ENCODE measurements at regions not wholly inside any gene's neighbourhood (a gene's known extent, or its start where the extent isn't known, plus 50 kb on each side); places are given as distances from the start of the nearest gene placed in this dataset.

DNA sequence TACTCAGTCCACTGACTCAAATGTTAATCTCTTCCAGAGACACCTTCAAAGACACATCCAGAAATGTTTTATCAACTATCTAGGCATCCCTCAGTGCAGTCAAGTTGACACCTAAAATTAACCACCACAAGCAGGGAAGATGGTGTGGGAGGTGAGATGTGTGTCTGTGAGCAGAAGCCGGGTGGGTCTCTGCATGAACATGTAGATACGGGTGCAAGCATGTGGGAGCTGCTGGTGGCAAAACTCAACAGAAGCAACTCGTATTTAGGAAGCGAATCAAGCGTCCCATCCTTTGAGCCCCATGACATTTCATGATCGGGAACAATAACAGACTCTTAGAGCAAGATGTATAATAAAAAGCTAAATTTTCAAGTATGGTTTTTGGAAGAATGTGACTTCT is 110.0 kb upstream of the C14orf180 start:
- no peak overlapping the region for H3K9ac ChIP-seq (ENCODE audit: low read depth, low read length)
- ATAC-seq (ENCODE audit: insufficient read depth, low read depth) (no peak), DNase-seq (no peak)
- TF ChIP-seq, protein P1, sequence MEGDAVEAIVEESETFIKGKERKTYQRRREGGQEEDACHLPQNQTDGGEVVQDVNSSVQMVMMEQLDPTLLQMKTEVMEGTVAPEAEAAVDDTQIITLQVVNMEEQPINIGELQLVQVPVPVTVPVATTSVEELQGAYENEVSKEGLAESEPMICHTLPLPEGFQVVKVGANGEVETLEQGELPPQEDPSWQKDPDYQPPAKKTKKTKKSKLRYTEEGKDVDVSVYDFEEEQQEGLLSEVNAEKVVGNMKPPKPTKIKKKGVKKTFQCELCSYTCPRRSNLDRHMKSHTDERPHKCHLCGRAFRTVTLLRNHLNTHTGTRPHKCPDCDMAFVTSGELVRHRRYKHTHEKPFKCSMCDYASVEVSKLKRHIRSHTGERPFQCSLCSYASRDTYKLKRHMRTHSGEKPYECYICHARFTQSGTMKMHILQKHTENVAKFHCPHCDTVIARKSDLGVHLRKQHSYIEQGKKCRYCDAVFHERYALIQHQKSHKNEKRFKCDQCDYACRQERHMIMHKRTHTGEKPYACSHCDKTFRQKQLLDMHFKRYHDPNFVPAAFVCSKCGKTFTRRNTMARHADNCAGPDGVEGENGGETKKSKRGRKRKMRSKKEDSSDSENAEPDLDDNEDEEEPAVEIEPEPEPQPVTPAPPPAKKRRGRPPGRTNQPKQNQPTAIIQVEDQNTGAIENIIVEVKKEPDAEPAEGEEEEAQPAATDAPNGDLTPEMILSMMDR (IDR thresholded peaks at IDR 0.05; ENCODE audit: borderline replicate concordance, extremely low read depth, low read length, poor library complexity, severe bottlenecking) = no peak
- no peak for TF ChIP-seq EZH2 (IDR thresholded peaks at IDR 0.05; ENCODE audit: borderline replicate concordance, low read depth, low read length, severe bottlenecking)
- no peak overlapping the region for H3K4me2 ChIP-seq (ENCODE audit: insufficient read depth, low read length)
- H3K4me3 ChIP-seq (ENCODE audit: low read depth in 1 of 2, low read length in 2 of 2) = no peak overlapping the region
- H3K79me2 ChIP-seq (ENCODE audit: insufficient read depth, low read length) = no peaks in the 10 kb centered on the region
- H4K20me1 ChIP-seq (ENCODE audit: insufficient read depth, low read length) = no peaks in the 10 kb centered on the region
- no peaks in the 10 kb centered on the region for H3K4me1 ChIP-seq (ENCODE audit: insufficient read depth, low read length)
- no peaks in the 10 kb centered on the region for H3K27me3 ChIP-seq (ENCODE audit: insufficient read depth, low read length, poor library complexity)
- no peaks in the 10 kb centered on the region for H3K9me3 ChIP-seq (ENCODE audit: insufficient read depth, low read length, severe bottlenecking)
- no peak overlapping the region for H3K27ac ChIP-seq (ENCODE audit: low read length)
- H3K36me3 ChIP-seq (ENCODE audit: insufficient read depth, low read length) = no peaks in the 10 kb centered on the region
- H2AFZ ChIP-seq (ENCODE audit: low read depth, low read length) = no peak overlapping the region

DNA sequence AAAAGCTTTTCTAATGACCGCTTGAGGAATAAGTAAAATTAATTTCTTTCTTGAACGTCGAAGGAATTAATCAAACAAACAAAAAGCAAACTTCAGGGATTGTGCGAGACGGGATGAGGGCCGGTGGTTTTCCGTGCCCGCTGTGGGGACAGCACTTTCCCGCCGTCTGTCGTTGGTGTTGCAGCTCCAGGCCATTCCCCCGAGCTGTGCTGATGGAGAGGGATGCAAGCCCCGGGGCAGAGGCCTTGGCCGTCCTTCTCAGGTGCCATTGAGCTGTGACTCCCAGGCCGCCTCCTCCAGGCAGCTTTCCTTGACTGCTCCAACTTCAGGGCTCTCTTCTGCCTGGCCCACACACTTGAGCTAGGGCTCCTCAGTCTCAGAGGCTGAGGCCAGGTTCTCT is 109.0 kb upstream of the C14orf180 start:
- Histone ChIP-seq H3K27ac (ENCODE audit: low read length) (no peak overlapping the region), H3K79me2 (ENCODE audit: insufficient read depth, low read length) (no peaks in the 10 kb centered on the region), H3K27me3 (ENCODE audit: insufficient read depth, low read length, poor library complexity) (no peaks in the 10 kb centered on the region), H2AFZ (ENCODE audit: low read depth, low read length) (no peak overlapping the region), H3K9ac (ENCODE audit: low read depth, low read length) (no peak overlapping the region), H3K36me3 (ENCODE audit: insufficient read depth, low read length) (no peaks in the 10 kb centered on the region), H3K4me1 (ENCODE audit: insufficient read depth, low read length) (no peaks in the 10 kb centered on the region), H3K4me3 (ENCODE audit: low read depth in 1 of 2, low read length in 2 of 2) (no peak overlapping the region), H4K20me1 (ENCODE audit: insufficient read depth, low read length) (no peaks in the 10 kb centered on the region), H3K4me2 (ENCODE audit: insufficient read depth, low read length) (no peak overlapping the region), H3K9me3 (ENCODE audit: insufficient read depth, low read length, severe bottlenecking) (no peaks in the 10 kb centered on the region)
- DNase-seq = no peak
- no peak for ATAC-seq (ENCODE audit: insufficient read depth, low read depth)
- no peak for TF ChIP-seq EZH2 (IDR thresholded peaks at IDR 0.05; ENCODE audit: borderline replicate concordance, low read depth, low read length, severe bottlenecking)
- TF ChIP-seq, protein P1 (IDR thresholded peaks at IDR 0.05; ENCODE audit: borderline replicate concordance, extremely low read depth, low read length, poor library complexity, severe bottlenecking) = no peak

DNA sequence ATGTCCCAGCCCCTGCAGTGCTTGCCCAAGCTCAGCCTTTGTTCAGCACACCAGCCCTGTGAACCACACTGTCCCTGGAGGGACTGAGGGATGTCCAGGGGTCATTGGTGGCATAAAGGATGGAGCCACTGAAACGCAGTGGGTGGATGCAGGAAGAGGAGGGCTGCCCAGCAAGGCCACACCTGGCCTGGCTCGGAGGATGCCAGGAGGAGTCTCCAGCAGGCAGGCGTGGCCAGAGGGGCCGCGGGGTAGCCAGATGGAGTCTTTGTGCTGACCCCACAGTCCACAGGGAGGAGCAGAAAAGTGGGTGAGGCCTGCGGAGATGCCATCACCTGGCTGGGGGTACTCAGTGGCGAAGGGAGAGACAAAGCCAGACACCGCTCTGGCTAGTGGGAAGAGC is 108.5 kb upstream of the C14orf180 start:
- DNase-seq (no peak), ATAC-seq (ENCODE audit: insufficient read depth, low read depth) (no peak)
- H3K4me3 ChIP-seq (ENCODE audit: low read depth in 1 of 2, low read length in 2 of 2) = no peak overlapping the region
- no peaks in the 10 kb centered on the region for H3K79me2 ChIP-seq (ENCODE audit: insufficient read depth, low read length)
- no peaks in the 10 kb centered on the region for H3K27me3 ChIP-seq (ENCODE audit: insufficient read depth, low read length, poor library complexity)
- H3K9ac ChIP-seq (ENCODE audit: low read depth, low read length) = no peak overlapping the region
- H3K4me1 ChIP-seq (ENCODE audit: insufficient read depth, low read length) = no peaks in the 10 kb centered on the region
- no peak for TF ChIP-seq EZH2 (IDR thresholded peaks at IDR 0.05; ENCODE audit: borderline replicate concordance, low read depth, low read length, severe bottlenecking)
- TF ChIP-seq, protein P1 (IDR thresholded peaks at IDR 0.05; ENCODE audit: borderline replicate concordance, extremely low read depth, low read length, poor library complexity, severe bottlenecking) = no peak
- no peaks in the 10 kb centered on the region for H3K36me3 ChIP-seq (ENCODE audit: insufficient read depth, low read length)
- H4K20me1 ChIP-seq (ENCODE audit: insufficient read depth, low read length) = no peaks in the 10 kb centered on the region
- H3K9me3 ChIP-seq (ENCODE audit: insufficient read depth, low read length, severe bottlenecking) = no peaks in the 10 kb centered on the region
- H3K27ac ChIP-seq (ENCODE audit: low read length) = no peak overlapping the region
- no peak overlapping the region for H3K4me2 ChIP-seq (ENCODE audit: insufficient read depth, low read length)
- H2AFZ ChIP-seq (ENCODE audit: low read depth, low read length) = no peak overlapping the region

DNA sequence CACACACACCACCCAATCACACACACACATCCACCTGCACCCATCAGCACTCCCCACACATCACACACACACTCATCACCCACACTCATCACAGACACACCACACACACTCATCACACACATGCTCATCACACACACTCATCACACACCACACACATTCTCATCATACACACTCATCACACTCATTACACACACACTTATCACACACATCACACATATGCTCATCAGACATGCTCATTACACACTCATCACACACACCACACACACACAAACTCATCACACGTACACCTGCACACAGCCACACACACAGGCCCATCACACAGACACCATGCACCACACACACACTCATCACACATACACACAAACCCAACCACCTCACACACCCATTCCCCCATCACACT is 107.5 kb upstream of the C14orf180 start:
- H3K27me3 ChIP-seq (ENCODE audit: insufficient read depth, low read length, poor library complexity) = no peaks in the 10 kb centered on the region
- no peak overlapping the region for H3K27ac ChIP-seq (ENCODE audit: low read length)
- no peak overlapping the region for H3K9ac ChIP-seq (ENCODE audit: low read depth, low read length)
- DNase-seq (no peak), ATAC-seq (ENCODE audit: insufficient read depth, low read depth) (no peak)
- H3K4me2 ChIP-seq (ENCODE audit: insufficient read depth, low read length) = no peak overlapping the region
- H3K4me1 ChIP-seq (ENCODE audit: insufficient read depth, low read length) = no peaks in the 10 kb centered on the region
- TF ChIP-seq, protein P1 (IDR thresholded peaks at IDR 0.05; ENCODE audit: borderline replicate concordance, extremely low read depth, low read length, poor library complexity, severe bottlenecking) = no peak
- no peak for TF ChIP-seq EZH2 (IDR thresholded peaks at IDR 0.05; ENCODE audit: borderline replicate concordance, low read depth, low read length, severe bottlenecking)
- H3K4me3 ChIP-seq (ENCODE audit: low read depth in 1 of 2, low read length in 2 of 2) = no peak overlapping the region
- H3K36me3 ChIP-seq (ENCODE audit: insufficient read depth, low read length) = no peaks in the 10 kb centered on the region
- no peaks in the 10 kb centered on the region for H4K20me1 ChIP-seq (ENCODE audit: insufficient read depth, low read length)
- H3K9me3 ChIP-seq (ENCODE audit: insufficient read depth, low read length, severe bottlenecking) = no peaks in the 10 kb centered on the region
- no peaks in the 10 kb centered on the region for H3K79me2 ChIP-seq (ENCODE audit: insufficient read depth, low read length)
- no peak overlapping the region for H2AFZ ChIP-seq (ENCODE audit: low read depth, low read length)
